ENCODE measurements at regions not wholly inside any gene's neighbourhood (a gene's known extent, or its start where the extent isn't known, plus 50 kb on each side); places are given as distances from the start of the nearest gene placed in this dataset.

- in situ Hi-C loops (cut with MboI) (no loop called here), intact Hi-C loops (cut with micrococcal nuclease; ENCODE audit: unreplicated experiment) (no loop called here)
- DNase-seq (ENCODE audit: low read depth, low spot score) (no peak), ATAC-seq (no peak), FAIRE-seq (no peak)
- POLR2A ChIA-PET, result no interaction called here
- no peak overlapping the region for H3K9ac ChIP-seq (ENCODE audit: control insufficient read depth, insufficient read depth, low read length)
- BruUV-seq (replicated peaks), result no TSS peak
- no peak overlapping the region for H2AFZ ChIP-seq (ENCODE audit: control insufficient read depth, low read depth, low read length)
- no peaks in the 10 kb centered on the region for H3K4me1 ChIP-seq (ENCODE audit: control insufficient read depth, insufficient read depth, low read length)
- no peak overlapping the region for H3K4me3 ChIP-seq
- TF ChIP-seq PAX5 (IDR thresholded peaks at IDR 0.05; ENCODE audit: borderline replicate concordance, low read depth, low read length), result no peak
- TF ChIP-seq POU2F2 (IDR thresholded peaks at IDR 0.05; ENCODE audit: borderline replicate concordance, low read depth, low read length), result no peak
- no peak for TF ChIP-seq DPF2 (IDR thresholded peaks at IDR 0.05)
- no peak for TF ChIP-seq TCF12 (IDR thresholded peaks at IDR 0.05; ENCODE audit: low read depth, low read length)
- TF ChIP-seq REST (IDR thresholded peaks at IDR 0.05; ENCODE audit: low read depth, low read length), result no peak
- TF ChIP-seq BACH1 (IDR thresholded peaks at IDR 0.05; ENCODE audit: borderline replicate concordance), result no peak
- no peak for TF ChIP-seq NFXL1 (IDR thresholded peaks at IDR 0.05; ENCODE audit: borderline replicate concordance)
- TF ChIP-seq EP300 (IDR thresholded peaks at IDR 0.05; ENCODE audit: borderline replicate concordance in 1 of 2, control insufficient read depth in 1 of 2, low read depth in 2 of 2, low read length in 2 of 2), result no peak
- no peak for TF ChIP-seq JUNB (IDR thresholded peaks at IDR 0.05)
- H3K79me2 ChIP-seq (ENCODE audit: control insufficient read depth, insufficient read depth, low read length), result no peaks in the 10 kb centered on the region
- SMC1A ChIA-PET (ENCODE audit: uncharacterized antibody, unreplicated experiment), result no interaction called here
- H3K36me3 ChIP-seq (ENCODE audit: control insufficient read depth in 2 of 2, insufficient read depth in 2 of 2, low read length in 1 of 2), result no peaks in the 10 kb centered on the region
- no peaks in the 10 kb centered on the region for H3K9me3 ChIP-seq (replicated peaks; ENCODE audit: control insufficient read depth, insufficient read depth, low read length)
- no peak overlapping the region for H3K4me2 ChIP-seq (ENCODE audit: control insufficient read depth, insufficient read depth)
- RAD21 ChIA-PET (ENCODE audit: unreplicated experiment), result no interaction called here
- no peaks in the 10 kb centered on the region for H4K20me1 ChIP-seq (ENCODE audit: control insufficient read depth, insufficient read depth)
- CTCF ChIA-PET, result no interaction called here
- no peak overlapping the region for H3K27ac ChIP-seq (ENCODE audit: control insufficient read depth, insufficient read depth)
- 32% methylated on average over 7 of the region's 7 CpGs for WGBS (ENCODE audit: insufficient coverage, insufficient replicate concordance, low lambda C conversion rate, missing lambda C conversion rate)
- H3K27me3 ChIP-seq (replicated peaks in 1 of 2; ENCODE audit: control insufficient read depth in 2 of 2, insufficient read depth in 2 of 2, low read length in 1 of 2), result no peaks in the 10 kb centered on the region; a peak in 2 of 4 replicates
These were observed 225.8 kb downstream of the PTPRU start for GRCh38 chr1:29462096-29462495.
